HT1080 (cell line): ENCODE measurements at regions not wholly inside any gene's neighbourhood (a gene's known extent, or its start where the extent isn't known, plus 50 kb on each side); places are given as distances from the start of the nearest gene placed in this dataset. TPM values are rescaled to one million over a fixed set of nuclear protein-coding genes. Genes with fewer than 3 reads are reported as not detected.
A peak's percentile ranks its signal among the peaks of the same experiment; 100 is the strongest.
"Not testable (repeated sequence)": the region's sequence is repeated elsewhere in the genome, so short reads cannot be mapped to it uniquely, and the experiment has no call there.

ENCODE experiments used
- DNase-seq: peaks from one replicate; pipeline ENCODE4 v3.0.0-alpha.2; 2015; ENCODE audit warnings: low read depth
- small RNA-seq: library from RNA; depleted of rRNA; stranded (forward); fragments of <200 nt; gene quantifications from one replicate; pipeline ENCODE3, GENCODE V24; 2014

GRCh38 chr14:18656627-18657026 is 55.7 kb downstream of the OR11H12 start:
- DNase-seq: no peak

- not testable (repeated sequence) for DNase-seq
These were observed 59.1 kb downstream of the OR11H12 start for GRCh38 chr14:18659892-18660584.

GRCh38 chr14:18660585-18660922 is 59.6 kb downstream of the OR11H12 start:
- no peak for DNase-seq

- DNase-seq: not testable (repeated sequence)
These were observed 66.9 kb downstream of the OR11H12 start for GRCh38 chr14:18667843-18668242.

GRCh38 chr14:18688346-18688745 is 87.4 kb downstream of the OR11H12 start:
- DNase-seq: peak; percentile 60

Small RNA genes lying in the stretch of these regions (small RNA-seq; reads per million reads assigned to genes)
- not detected for gene CR383656.3
